ENCODE measurements at regions not wholly inside any gene's neighbourhood (a gene's known extent, or its start where the extent isn't known, plus 50 kb on each side); places are given as distances from the start of the nearest gene placed in this dataset.
"Not testable (repeated sequence)": the region's sequence is repeated elsewhere in the genome, so short reads cannot be mapped to it uniquely, and the experiment has no call there.

GRCh38 chr5:74461251-74461650 lies 179.3 kb downstream of the ENC1 start:
- no peak for DNase-seq (ENCODE audit: low read depth in 2 of 2)

DNA sequence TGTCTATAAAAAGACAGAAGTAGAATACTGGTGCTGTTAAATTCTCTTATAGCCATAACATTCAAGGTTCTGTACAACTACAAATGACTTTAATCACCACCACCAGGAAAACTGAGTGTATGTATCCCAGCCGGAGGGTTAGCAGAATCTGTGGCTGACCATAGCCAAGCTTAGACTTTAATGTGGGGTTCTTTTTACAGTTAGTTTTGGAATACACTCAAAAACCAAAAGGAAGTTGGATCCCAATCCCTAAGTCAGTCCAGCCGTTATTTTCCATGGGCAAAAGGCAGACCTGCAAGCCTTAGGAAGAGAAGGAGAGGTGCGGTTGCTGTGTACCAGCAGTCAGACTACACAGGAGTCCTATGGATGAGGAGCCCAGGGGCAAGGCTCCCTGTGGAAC lies 179.8 kb downstream of the ENC1 start:
- DNase-seq (ENCODE audit: low read depth in 2 of 2) = no peak

GRCh38 chr5:74459984-74460383 lies 180.5 kb downstream of the ENC1 start:
- no peak for DNase-seq (ENCODE audit: low read depth in 2 of 2)

DNA sequence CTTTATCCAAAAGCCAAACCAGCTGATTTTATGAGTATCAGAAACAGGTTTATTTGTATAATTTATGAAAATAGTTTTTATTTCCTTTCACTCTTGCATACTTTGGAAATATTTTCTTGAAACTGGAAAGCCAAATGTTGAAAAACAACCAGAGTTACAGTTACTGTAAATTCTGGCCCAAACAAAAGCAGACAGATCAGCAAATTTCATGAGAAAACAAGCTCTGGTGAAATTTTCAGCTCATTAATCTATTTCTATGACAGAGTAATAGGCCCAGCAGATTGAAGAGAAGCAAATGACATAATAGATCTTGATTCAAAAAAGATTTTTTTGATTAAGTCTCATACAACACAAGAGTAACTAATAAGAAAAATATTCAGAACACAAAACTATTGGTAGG lies 182.7 kb downstream of the ENC1 start:
- DNase-seq (ENCODE audit: low read depth in 2 of 2) = no peak

DNA sequence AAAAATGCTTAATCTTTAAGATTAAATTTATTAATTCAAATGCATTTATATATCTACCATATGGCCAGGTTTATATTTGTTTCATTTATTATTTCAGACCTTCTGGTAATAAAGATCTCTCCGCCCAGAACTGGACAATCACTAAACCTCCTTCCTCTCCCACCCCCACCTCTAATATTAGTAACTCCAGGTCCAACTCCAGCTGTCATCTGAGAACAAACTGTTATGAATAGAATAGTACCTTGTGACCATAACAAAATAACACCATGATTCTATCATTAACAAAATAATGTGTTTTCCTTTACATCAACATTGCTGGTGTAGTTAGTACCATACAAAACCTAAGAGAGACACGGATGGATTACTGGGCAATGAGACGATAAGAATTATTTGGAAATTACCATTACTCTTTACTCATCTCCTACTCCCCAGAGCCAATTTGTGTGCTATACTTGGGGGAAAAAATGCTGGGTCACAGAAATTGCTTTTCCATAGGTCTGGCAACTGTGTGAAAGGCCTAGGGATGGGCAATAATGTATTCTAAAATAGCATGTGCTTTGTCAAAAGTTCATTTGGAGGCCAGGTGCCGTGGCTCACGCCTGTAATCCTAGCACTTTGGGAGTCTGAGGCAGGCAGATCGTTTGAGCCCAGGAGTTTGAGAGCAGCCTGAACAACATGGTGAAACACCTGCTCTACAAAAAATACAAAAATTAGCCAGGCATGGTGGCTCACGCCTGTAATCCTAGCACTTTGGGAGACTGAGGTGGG lies 186.1 kb downstream of the ENC1 start:
- DNase-seq (ENCODE audit: low read depth in 2 of 2) = no peak

- no peak for DNase-seq (ENCODE audit: low read depth in 2 of 2)
These were observed 187.7 kb downstream of the ENC1 start for GRCh38 chr5:74452856-74453255.

GRCh38 chr5:74450095-74450494 lies 190.4 kb downstream of the ENC1 start:
- DNase-seq (ENCODE audit: low read depth in 2 of 2) = no peak

- DNase-seq (ENCODE audit: low read depth in 2 of 2) = no peak
These were observed 193.7 kb downstream of the ENC1 start for GRCh38 chr5:74446725-74447241.

DNA sequence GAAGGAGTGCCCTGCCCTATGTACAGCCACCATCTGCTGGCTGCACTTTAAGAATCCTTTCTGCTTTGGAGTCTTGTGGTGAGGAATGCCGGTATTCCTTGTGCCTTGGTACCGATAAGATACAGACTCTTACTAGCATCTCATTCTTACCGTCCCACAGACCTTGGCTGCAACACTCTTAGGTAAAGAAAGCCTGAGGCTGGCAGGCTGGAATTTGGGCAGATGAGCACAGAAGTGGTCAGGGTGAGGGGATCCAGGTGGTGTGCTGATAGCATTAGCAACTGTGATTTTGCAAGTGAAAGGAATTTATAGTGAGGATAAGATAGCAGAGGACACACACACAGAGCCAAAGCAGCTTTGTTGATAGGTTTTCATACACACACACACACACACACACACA lies 198.1 kb downstream of the ENC1 start:
- no peak for DNase-seq (ENCODE audit: low read depth in 2 of 2)

- no peak for DNase-seq (ENCODE audit: low read depth in 2 of 2)
These were observed 198.9 kb downstream of the ENC1 start for GRCh38 chr5:74441616-74442015.

DNA sequence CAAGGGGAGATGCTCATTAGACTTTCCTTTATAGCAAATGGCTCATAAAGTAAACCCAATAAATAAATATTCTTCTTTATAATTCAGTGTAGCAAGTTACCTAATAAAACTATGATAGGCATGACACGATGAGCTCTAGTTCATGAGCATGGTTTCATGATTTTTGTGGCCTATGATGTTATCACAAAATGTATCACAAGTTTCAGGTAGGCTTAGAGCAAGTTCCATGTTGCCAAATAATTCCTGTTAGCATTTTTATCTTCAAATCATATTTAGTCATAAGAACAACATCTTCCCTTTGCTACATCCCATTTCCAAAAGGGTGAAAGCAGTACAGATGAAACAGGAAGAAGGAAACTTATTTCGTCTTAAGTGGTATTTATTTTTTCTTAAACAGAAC lies 200.2 kb downstream of the ENC1 start:
- DNase-seq (ENCODE audit: low read depth in 2 of 2) = no peak

DNA sequence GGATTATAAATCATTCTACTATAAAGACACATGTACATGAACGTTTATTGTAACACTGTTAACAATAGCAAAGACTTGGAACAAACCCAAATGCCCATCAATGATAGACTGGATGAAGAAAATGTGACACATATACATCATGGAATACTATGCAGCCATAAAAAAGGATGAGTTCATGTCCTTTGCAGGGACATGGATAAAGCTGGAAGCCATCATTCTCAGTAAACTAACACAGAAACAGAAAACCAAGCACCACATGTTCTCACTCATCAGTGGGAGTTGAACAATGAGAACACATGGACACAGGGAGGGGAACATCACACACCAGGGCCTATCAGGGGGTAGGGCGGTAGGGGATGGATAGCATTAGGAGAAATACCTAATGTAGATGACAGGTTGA lies 202.7 kb downstream of the ENC1 start:
- not testable (repeated sequence) for DNase-seq (ENCODE audit: low read depth in 2 of 2)

DNA sequence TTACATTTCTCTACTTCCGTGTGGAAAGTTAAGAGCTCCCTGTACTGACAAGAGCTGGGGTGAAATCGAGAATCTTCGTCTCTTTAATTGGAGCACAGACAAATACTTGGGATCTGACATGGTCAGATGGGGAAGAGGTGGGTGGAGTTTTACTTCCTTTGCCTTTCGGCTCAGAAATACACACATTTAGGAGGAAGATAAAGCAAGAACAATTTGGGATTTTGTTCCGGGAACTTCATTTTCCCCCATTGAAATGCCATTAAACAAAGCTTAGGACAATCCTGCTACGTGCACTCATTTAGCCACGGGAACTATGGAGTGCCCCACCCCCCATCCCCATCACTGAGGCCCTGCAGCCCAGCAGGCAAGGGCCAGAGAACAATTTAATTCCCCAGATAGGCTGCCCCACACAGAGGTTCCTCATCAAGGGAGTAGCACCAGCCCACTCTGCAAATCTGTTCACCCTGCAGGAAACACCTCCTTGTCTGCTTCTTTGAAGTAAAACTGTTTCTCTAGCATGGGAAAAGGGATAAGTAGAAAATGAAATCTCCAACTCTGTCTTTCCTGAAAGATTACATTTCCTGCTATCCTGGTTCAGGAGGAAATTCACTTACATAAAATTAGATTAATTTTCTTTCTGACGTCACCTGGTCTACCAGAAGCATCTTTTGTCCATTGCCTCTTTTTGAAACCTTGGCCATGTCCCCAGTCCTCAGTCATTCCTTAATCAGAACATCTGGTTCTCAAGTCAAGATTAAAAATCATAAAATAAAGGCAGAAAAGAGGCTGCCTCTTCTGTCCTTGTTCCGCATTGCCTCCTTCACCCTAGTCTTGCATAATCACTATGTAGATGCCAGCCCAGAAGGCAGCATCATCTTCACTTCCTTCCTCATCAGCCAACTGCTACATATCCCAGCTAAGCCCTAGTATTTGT lies 206.4 kb downstream of the ENC1 start:
- no peak for DNase-seq (ENCODE audit: low read depth in 2 of 2)

GRCh38 chr5:74433255-74433895 lies 207.2 kb downstream of the ENC1 start:
- no peak for DNase-seq (ENCODE audit: low read depth in 2 of 2)

GRCh38 chr5:74432721-74433120 lies 207.8 kb downstream of the ENC1 start:
- no peak for DNase-seq (ENCODE audit: low read depth in 2 of 2)

DNA sequence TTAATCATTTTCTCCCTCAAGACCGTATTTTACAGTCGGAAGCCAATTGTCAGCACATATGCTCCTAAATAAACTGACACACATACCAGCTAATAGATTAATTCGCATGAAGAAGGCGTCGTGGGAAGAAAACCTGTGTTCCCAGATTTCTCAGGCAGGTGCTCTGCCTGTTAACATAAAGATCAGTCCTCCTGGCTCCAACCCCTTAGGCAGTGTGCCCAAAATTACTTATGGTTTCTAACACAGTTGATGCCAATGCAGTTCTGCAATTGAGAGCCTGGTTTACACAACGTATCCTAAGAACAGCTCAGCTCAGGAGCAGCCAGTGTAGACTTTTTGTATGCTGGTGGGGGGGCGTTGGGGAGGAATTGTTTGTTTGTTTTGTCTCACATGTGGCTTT lies 208.3 kb downstream of the ENC1 start:
- DNase-seq (ENCODE audit: low read depth in 2 of 2) = no peak

DNA sequence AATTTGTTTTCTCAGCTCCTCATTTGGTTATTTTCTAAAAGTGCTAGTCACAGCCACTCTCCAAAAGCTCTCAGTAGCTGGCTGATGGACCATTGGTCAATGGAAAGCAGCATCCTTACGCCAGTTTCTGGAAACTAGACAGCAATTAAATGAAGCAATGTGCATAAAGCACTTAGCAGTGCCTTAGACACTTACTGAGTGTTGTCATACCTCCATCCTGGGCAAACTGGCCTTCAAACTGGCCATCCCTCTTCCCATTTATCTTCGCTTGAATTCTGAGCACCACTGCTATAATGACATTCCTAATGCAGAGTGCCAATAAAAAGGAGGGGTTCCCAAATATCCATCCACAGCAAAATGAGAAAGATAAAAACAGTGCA lies 209.2 kb downstream of the ENC1 start:
- DNase-seq (ENCODE audit: low read depth in 2 of 2) = no peak

- no peak for DNase-seq (ENCODE audit: low read depth in 2 of 2)
These were observed 209.8 kb downstream of the ENC1 start for GRCh38 chr5:74430631-74431289.

- no peak for DNase-seq (ENCODE audit: low read depth in 2 of 2)
These were observed 211.0 kb downstream of the ENC1 start for GRCh38 chr5:74429495-74429894.

GRCh38 chr5:74428876-74429275 lies 211.7 kb downstream of the ENC1 start:
- no peak for DNase-seq (ENCODE audit: low read depth in 2 of 2)

DNA sequence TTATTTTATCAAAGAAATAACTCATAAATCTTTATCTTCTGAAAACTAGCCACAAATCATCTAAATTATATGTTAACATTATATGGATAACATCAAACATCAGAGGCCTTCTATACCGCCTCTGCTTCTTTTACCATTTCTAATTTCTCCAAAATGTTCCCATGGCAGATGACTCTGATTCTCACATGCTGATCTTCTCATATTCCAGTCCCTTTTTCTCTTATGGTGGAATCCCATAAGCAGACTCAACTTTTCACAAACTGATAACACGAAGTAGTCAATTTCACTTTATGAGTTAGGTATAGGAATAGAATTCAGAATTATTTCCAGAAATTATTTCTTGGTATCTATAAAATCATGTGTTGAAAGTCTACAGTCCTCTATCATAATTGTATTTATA lies 212.3 kb downstream of the ENC1 start:
- no peak for DNase-seq (ENCODE audit: low read depth in 2 of 2)

- no peak for DNase-seq (ENCODE audit: low read depth in 2 of 2)
These were observed 214.0 kb downstream of the ENC1 start for GRCh38 chr5:74426506-74426905.
